Activated naive CD8-positive, alpha-beta T cell (primary cell): ENCODE measurements at regions not wholly inside any gene's neighbourhood (a gene's known extent, or its start where the extent isn't known, plus 50 kb on each side); places are given as distances from the start of the nearest gene placed in this dataset.

Experiments used
- H3K27ac Mint-ChIP-seq: one replicate; pipeline ENCODE4 v1.8.0; 2021; ENCODE audit warnings: mixed read lengths
- H3K27me3 Mint-ChIP-seq: one replicate; pipeline ENCODE4 v1.8.0; 2021; ENCODE audit warnings: mixed read lengths
- H3K36me3 Mint-ChIP-seq: one replicate; pipeline ENCODE4 v1.8.0; 2021; ENCODE audit warnings: mixed read lengths
- H3K4me1 Mint-ChIP-seq: one replicate; pipeline ENCODE4 v1.8.0; 2021; ENCODE audit warnings: low read depth, mixed read lengths
- H3K4me3 Mint-ChIP-seq: one replicate; pipeline ENCODE4 v1.8.0; 2021; ENCODE audit warnings: mild to moderate bottlenecking, mixed read lengths
- H3K9me3 Mint-ChIP-seq: one replicate; pipeline ENCODE4 v1.8.0; 2021; ENCODE audit warnings: low read depth, mixed read lengths

DNA sequence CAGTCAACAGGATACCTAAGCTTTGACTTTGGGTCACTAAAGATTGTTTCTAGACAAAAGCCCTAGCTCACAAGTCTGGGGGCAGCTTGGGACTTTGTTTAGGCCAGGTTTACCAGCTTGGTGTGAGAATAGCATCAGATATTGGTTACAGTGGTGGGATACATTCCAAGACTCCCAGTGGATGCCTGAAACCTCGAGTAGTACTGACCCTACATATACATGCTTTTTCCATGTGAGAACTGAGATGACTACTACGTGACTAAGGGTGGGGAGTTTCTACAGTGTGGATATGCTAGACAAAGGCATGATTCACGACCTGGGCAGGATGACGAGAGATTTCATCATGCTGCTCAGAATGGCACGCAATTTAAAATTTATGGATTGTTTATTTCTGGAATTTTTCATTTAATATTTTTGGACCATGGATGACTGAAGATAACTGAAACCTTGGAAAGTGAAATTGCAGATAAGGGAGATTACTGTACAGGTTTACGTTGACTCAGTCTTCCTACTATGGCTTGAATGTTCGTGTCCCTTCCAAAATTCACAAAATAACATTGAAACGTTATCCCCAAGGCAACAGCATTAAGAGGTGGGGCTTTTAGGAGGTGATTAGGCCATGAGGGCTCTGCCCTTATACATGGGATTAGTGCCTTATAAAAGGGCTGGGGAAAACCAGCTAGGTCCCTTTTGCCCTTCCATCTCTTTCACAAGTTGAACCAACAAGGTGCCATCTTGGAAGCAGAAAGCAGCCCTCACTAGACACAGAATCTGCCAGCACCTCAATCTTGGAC, 50.2 kb upstream of the CTAGE1 start:
- Mint-ChIP-seq H3K27ac (no peak overlapping the region), H3K9me3 (no peaks in the 10 kb centered on the region), H3K36me3 (no peaks in the 10 kb centered on the region), H3K4me3 (no peak overlapping the region), H3K27me3 (peaks cover 2% of the 10 kb centered on the region), H3K4me1 (no peaks in the 10 kb centered on the region)

DNA sequence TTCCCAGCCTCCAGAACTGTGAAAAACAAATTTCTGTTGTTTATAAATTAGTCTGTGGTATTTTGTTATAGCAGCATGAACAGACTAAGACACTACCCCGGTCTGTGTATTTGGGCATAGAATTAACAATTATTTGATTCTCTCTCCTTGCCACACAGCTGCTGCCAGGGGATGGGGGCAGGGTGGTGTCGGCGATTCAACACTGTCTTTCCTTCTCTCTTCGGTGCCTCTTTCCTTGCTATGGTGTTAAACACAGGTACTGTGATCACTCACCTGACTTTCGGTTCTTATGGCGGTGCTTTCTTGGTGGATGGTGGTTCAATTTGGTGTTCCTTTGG, 50.8 kb upstream of the CTAGE1 start:
- H3K27me3 Mint-ChIP-seq: peaks cover 2% of the 10 kb centered on the region
- no peak overlapping the region for H3K27ac Mint-ChIP-seq
- no peaks in the 10 kb centered on the region for H3K36me3 Mint-ChIP-seq
- no peaks in the 10 kb centered on the region for H3K4me1 Mint-ChIP-seq
- H3K9me3 Mint-ChIP-seq: no peaks in the 10 kb centered on the region
- no peak overlapping the region for H3K4me3 Mint-ChIP-seq

DNA sequence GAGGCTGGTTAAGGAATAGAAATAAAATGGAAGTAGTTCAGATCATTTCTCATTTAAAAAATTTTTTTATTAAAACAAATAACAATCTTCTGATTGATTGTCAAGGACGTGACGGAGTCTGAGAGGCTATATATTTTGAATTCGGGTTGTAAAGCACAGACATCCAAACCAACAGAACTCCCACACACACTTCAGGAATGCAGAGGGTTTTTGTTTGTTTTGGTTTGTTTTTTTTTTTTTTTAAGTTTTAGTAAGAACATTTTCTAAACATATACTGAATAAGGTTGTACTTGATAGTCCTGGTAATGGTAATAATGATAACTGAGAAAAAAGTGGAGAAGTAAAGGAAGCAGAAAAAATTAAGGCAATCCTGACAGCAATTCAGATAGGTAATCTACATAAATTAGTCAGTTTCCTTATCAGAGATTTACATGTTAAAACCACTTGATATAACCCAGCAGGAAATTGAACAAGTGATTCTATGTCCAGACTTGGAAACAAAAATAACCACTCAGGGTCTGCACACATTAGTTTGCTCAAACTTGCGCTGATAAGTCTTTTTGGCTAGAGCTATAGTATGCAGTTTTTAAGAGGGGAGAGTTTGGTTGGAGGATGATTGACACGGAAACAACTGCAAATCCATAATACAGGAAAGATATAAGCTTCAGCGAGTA, 51.5 kb upstream of the CTAGE1 start:
- H3K27ac Mint-ChIP-seq: no peak overlapping the region
- H3K36me3 Mint-ChIP-seq: no peaks in the 10 kb centered on the region
- no peak overlapping the region for H3K4me3 Mint-ChIP-seq
- H3K4me1 Mint-ChIP-seq: no peaks in the 10 kb centered on the region
- peaks cover 2% of the 10 kb centered on the region for H3K27me3 Mint-ChIP-seq
- no peaks in the 10 kb centered on the region for H3K9me3 Mint-ChIP-seq

DNA sequence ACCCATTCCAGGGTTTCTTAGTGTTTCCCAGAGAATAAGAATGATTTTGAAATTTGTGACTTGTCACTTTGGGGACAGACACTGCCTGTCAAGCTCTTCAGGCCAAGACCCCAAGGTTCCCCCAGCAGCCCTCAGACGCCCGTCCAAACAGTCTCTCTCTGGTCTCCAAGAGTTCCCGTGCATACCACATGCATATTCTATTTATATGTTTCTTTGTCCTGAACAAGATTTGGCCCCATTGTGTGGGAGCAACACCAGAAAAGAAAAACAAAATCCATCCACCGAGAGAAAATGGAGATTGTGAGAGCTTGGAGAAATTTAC, 52.2 kb upstream of the CTAGE1 start:
- Mint-ChIP-seq H3K4me1 (no peaks in the 10 kb centered on the region), H3K27me3 (peaks cover 2% of the 10 kb centered on the region), H3K4me3 (no peak overlapping the region), H3K9me3 (no peaks in the 10 kb centered on the region), H3K36me3 (no peaks in the 10 kb centered on the region), H3K27ac (no peak overlapping the region)

GRCh38 chr18:22470248-22471235, 52.8 kb upstream of the CTAGE1 start:
- no peak overlapping the region for H3K4me3 Mint-ChIP-seq

GRCh38 chr18:22471546-22472131, 53.9 kb upstream of the CTAGE1 start:
- Mint-ChIP-seq H3K27ac (no peak overlapping the region), H3K27me3 (peaks cover 2% of the 10 kb centered on the region), H3K9me3 (no peaks in the 10 kb centered on the region), H3K36me3 (no peaks in the 10 kb centered on the region), H3K4me1 (no peaks in the 10 kb centered on the region), H3K4me3 (no peak overlapping the region)

More at GRCh38 chr18:22470248-22471235, 52.8 kb upstream of the CTAGE1 start:
- Mint-ChIP-seq H3K27ac (no peak overlapping the region), H3K4me1 (no peaks in the 10 kb centered on the region), H3K36me3 (no peaks in the 10 kb centered on the region), H3K9me3 (no peaks in the 10 kb centered on the region), H3K27me3 (peaks cover 2% of the 10 kb centered on the region)

GRCh38 chr18:22473366-22473765, 55.7 kb upstream of the CTAGE1 start:
- Mint-ChIP-seq H3K4me3 (no peak overlapping the region), H3K27me3 (peaks cover 2% of the 10 kb centered on the region), H3K36me3 (no peaks in the 10 kb centered on the region), H3K4me1 (no peaks in the 10 kb centered on the region), H3K27ac (no peak overlapping the region), H3K9me3 (no peaks in the 10 kb centered on the region)

DNA sequence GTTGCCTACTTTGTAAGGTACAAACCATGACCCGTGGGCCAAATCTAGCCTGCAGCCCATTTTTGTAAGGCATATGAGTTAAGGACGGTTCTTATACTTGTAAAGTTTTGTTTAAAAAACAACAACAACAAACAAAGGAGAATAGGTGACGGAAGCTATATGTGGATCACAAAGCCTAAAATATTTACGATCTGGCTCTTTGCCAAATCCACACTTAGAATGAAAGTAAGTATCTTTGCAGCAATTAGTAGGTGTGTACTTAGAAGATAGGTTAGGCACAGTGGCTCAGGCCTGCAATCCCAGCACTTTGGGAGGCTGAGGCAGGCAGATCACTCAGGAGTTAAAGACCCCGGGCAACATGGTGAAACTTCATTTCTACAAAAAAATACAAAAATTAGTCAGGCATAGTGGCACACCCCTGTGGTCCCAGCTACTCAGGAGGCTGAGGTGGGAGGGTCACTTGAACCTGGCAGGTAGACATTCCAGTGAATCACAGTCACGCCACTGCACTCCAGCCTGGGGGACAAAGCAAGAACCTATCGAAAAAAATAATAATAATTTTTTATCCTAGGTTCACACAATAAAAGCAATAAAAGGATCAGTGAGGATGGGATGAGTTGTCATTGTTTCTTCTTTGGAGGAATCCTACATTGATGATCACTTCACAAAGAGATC, 57.8 kb upstream of the CTAGE1 start:
- no peaks in the 10 kb centered on the region for H3K4me1 Mint-ChIP-seq
- H3K9me3 Mint-ChIP-seq: no peaks in the 10 kb centered on the region
- H3K27ac Mint-ChIP-seq: no peak overlapping the region
- no peaks in the 10 kb centered on the region for H3K36me3 Mint-ChIP-seq
- peaks cover 2% of the 10 kb centered on the region for H3K27me3 Mint-ChIP-seq
- no peak overlapping the region for H3K4me3 Mint-ChIP-seq

DNA sequence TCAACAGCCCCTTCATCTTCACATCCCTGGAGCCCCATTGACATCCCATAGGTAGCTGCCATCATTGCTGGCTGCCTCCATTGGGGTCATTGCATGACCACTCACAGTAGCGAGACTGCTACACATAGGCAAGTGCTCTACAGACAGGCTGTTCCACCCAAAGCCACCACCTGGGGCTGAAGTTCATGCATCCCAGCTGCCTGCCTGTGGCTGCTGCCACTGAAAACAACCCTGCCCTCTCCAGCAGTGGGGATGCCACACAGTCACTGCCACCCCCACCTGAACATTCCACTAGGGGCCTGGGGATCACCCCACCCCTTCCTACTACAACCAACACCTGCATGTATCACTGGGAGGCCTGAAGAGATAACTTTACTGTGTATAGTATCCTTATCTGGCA, 59.5 kb upstream of the CTAGE1 start:
- H3K9me3 Mint-ChIP-seq: peaks cover 4% of the 10 kb centered on the region
- H3K27ac Mint-ChIP-seq: no peak overlapping the region
- no peak overlapping the region for H3K4me3 Mint-ChIP-seq

DNA sequence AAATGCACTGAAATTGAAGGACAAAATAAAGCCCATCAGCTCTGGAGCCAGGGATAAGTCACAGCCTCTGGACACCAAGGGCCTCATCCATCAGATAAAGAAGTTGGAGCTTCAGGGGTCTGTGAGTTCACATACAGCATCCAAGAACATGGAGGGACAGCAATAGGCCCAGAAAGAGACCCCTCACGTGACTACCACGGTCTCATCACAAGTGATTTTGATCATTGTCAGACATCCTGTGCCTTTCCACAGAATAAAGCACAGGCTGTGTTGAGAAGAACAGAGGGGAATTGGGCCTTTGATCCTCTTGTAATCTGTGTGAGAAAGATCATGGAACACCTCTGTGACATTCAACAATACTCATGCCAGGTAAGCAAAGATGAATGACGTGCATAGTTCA, 65.2 kb upstream of the CTAGE1 start:
- H3K4me3 Mint-ChIP-seq: no peak overlapping the region
- peaks cover 4% of the 10 kb centered on the region for H3K9me3 Mint-ChIP-seq
- H3K4me1 Mint-ChIP-seq: no peaks in the 10 kb centered on the region
- H3K27me3 Mint-ChIP-seq: no peaks in the 10 kb centered on the region
- H3K27ac Mint-ChIP-seq: no peak overlapping the region
- no peaks in the 10 kb centered on the region for H3K36me3 Mint-ChIP-seq

More for the DNA sequence above, 59.5 kb upstream of the CTAGE1 start:
- Mint-ChIP-seq H3K4me1 (no peaks in the 10 kb centered on the region), H3K36me3 (no peaks in the 10 kb centered on the region), H3K27me3 (peaks cover under 1% of the 10 kb centered on the region)

DNA sequence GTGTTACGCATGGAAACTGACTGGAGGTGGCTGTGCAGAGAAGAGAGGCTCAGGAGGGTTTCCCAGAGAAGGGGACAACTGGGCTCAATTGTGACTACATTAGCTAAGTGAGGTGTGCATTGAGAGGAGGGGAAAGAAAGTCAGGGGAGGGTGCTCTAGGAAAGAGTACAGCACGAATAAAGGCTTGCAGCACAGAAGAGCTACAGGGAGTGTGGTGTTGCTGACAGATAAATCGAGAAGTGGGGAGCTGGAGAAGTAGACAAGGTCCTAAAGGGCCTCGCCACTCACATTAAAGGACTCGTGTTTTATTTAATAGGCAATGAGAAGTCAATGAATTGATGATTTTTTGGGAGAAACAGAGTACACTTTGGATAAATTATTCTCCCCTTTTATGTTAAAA, 65.7 kb upstream of the CTAGE1 start:
- H3K4me3 Mint-ChIP-seq: no peak overlapping the region
- no peaks in the 10 kb centered on the region for H3K36me3 Mint-ChIP-seq
- peaks cover 4% of the 10 kb centered on the region for H3K9me3 Mint-ChIP-seq
- no peak overlapping the region for H3K27ac Mint-ChIP-seq
- no peaks in the 10 kb centered on the region for H3K4me1 Mint-ChIP-seq
- no peaks in the 10 kb centered on the region for H3K27me3 Mint-ChIP-seq

DNA sequence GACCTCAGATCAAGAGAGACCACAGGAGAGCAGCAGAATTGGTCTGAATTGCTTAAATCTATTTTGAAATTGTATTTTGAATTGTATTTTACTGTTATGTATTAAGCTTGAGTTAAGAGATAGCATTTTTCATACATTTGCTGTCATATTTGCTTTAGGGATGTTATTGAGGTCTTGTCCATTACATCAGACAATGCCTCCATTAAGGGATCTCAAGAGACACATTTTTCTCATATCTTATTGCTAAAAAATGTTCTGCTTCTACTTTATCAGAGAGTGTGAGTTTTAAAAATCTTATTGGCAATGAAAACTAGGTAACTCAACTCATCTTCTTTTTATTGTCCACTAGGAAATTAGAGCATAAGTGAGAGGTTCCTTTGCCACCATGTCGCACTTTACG, 66.8 kb upstream of the CTAGE1 start:
- Mint-ChIP-seq H3K27ac (no peak overlapping the region), H3K27me3 (no peaks in the 10 kb centered on the region), H3K4me1 (no peaks in the 10 kb centered on the region), H3K4me3 (no peak overlapping the region), H3K36me3 (no peaks in the 10 kb centered on the region), H3K9me3 (peaks cover 4% of the 10 kb centered on the region)

DNA sequence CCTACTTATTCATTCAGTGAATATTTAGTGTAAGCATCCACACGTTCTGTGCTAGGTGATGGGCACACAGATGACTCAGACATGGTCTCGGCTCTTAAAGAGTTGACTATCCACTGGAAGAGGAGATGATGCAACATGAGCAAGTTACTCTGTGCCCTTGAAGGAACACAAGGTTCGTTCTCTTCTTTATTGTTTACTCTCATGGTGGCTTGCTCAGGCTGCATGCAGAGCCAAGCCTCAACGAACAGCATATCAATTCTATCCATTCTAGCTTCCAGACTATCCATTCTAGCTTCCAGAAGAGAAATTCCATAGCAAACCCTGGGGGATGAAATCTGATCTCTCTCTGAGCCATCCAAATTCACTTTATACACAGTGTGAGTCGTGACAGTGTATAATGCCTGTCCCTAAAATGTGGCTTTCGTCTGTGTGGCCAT, 68.1 kb upstream of the CTAGE1 start:
- Mint-ChIP-seq H3K9me3 (peaks cover 3% of the 10 kb centered on the region), H3K36me3 (no peaks in the 10 kb centered on the region), H3K4me3 (no peak overlapping the region), H3K27ac (no peak overlapping the region), H3K27me3 (peaks cover 3% of the 10 kb centered on the region), H3K4me1 (no peaks in the 10 kb centered on the region)

DNA sequence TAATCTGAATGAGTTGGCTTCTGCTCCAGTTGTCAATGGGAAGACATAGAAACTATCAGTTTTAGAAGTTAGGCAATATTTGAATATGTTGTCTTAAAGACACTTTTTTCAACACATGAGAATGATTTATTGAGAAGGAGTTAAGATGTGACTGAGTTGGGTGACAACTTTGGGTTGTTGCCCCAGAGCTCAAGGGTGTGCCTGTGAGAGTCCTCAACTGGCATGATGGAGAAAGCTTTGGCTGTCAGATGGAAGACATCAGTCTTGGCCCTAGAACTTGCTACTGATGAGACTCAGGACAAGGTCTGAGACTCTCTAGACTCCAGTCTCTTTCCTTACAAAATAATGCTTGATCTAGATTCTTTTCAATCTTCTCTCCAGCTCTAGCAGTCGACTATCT, 69.0 kb upstream of the CTAGE1 start:
- no peak overlapping the region for H3K27ac Mint-ChIP-seq
- H3K36me3 Mint-ChIP-seq: no peaks in the 10 kb centered on the region
- no peak overlapping the region for H3K4me3 Mint-ChIP-seq
- H3K9me3 Mint-ChIP-seq: no peaks in the 10 kb centered on the region
- no peaks in the 10 kb centered on the region for H3K4me1 Mint-ChIP-seq
- H3K27me3 Mint-ChIP-seq: peaks cover 6% of the 10 kb centered on the region
